Lung (tissue), 11 donors: ENCODE measurements at regions not wholly inside any gene's neighbourhood (a gene's known extent, or its start where the extent isn't known, plus 50 kb on each side); places are given as distances from the start of the nearest gene placed in this dataset.
A peak's percentile ranks its signal among the peaks of the same experiment; 100 is the strongest.

Source experiments
- ATAC-seq: fragments of 200-7000 bp; cut with Tn5 transposase; one replicate; pipeline ENCODE4 v1.9.1; 2020; ENCODE audit warnings: moderate number of reproducible peaks; ENCODE audit not compliant: insufficient read depth, low FRiP score
- DNase-seq, 3 donors: peaks; one replicate each; pipeline ENCODE4 v3.0.0-alpha.2; 2013 to 2017
- H3K27ac ChIP-seq, 2 donors: one replicate each; pipeline ENCODE4 v1.5.1; 2013; ENCODE audit warnings: mild to moderate bottlenecking in 2 of 2, moderate library complexity in 2 of 2, control low read depth in 1 of 2, inconsistent platforms in 1 of 2, low read depth in 1 of 2, low read length in 1 of 2
- H3K27me3 ChIP-seq, 3 donors: one replicate each; pipeline ENCODE4 v1.5.1; 2013; ENCODE audit warnings: low read length in 2 of 3; ENCODE audit not compliant: control insufficient read depth in 3 of 3, insufficient read depth in 3 of 3
- H3K36me3 ChIP-seq, 4 donors: one replicate each; pipeline ENCODE4 v1.5.1; 2013; ENCODE audit warnings: low read length in 4 of 4, mild to moderate bottlenecking in 1 of 4, moderate library complexity in 1 of 4; ENCODE audit not compliant: control insufficient read depth in 4 of 4, insufficient read depth in 4 of 4
- H3K4me1 ChIP-seq, 5 donors: one replicate each; pipeline ENCODE4 v1.5.1; 2013; ENCODE audit warnings: low read length in 5 of 5, mild to moderate bottlenecking in 2 of 5, moderate library complexity in 1 of 5; ENCODE audit not compliant: control insufficient read depth in 5 of 5, insufficient read depth in 5 of 5
- H3K4me3 ChIP-seq: one replicate; pipeline ENCODE4 v1.5.1; 2013; ENCODE audit warnings: mild to moderate bottlenecking, control low read depth, moderate library complexity
- H3K9ac ChIP-seq, 2 donors: one replicate each; pipeline ENCODE4 v1.5.1; 2013; ENCODE audit warnings: low read length in 2 of 2, control low read depth in 1 of 2; ENCODE audit not compliant: insufficient read depth in 1 of 2
- H3K9me3 ChIP-seq, 4 donors: one replicate each; pipeline ENCODE4 v1.5.1; 2013; ENCODE audit warnings: low read length in 3 of 4, mild to moderate bottlenecking in 1 of 4, moderate library complexity in 1 of 4; ENCODE audit not compliant: control insufficient read depth in 4 of 4, insufficient read depth in 3 of 4
- CTCF ChIP-seq: IDR thresholded peaks from 2 replicates; pipeline ENCODE4 v1.5.1; 2012; ENCODE audit warnings: mild to moderate bottlenecking; ENCODE audit errors: control extremely low read depth, extremely low read depth
- WGBS, 2 donors: extraction: QIAGEN DNeasy Blood & Tissue Kit; methylation state at CpG; one replicate each; pipeline ENCODE4 v1.1.7; 2013; 5-methylcytosine and 5-hydroxymethylcytosine counted together
- donor health status: control.
- donor health status: control.
- donor health status: Bipolar disorder and iron deficiency.
- donor health status: healthy.
- donor health status: DM: yes; HTN: yes; CAD: no.

GRCh38 chr7:81211204-81211933 lies 292.5 kb upstream of the SEMA3C start:
- 58 to 60% methylated on average over 6 of the region's 6 CpGs for WGBS, 2 donors
- H3K36me3 ChIP-seq = no peaks in the 10 kb centered on the region
- H3K27me3 ChIP-seq = no peaks in the 10 kb centered on the region
- no peak overlapping the region for H3K4me3 ChIP-seq
- no peak overlapping the region for H3K27ac ChIP-seq
- peaks cover 0 to 2% (median 0%) of the 10 kb centered on the region in 4 donors for H3K9me3 ChIP-seq
- DNase-seq = no peak
- peaks cover 0 to 2% (median 0%) of the 10 kb centered on the region in 5 donors for H3K4me1 ChIP-seq
- no peak overlapping the region for H3K9ac ChIP-seq
- no peak for TF ChIP-seq CTCF
- ATAC-seq = no peak

GRCh38 chr7:81210137-81211064 lies 291.6 kb upstream of the SEMA3C start:
- no peaks in the 10 kb centered on the region for H3K36me3 ChIP-seq
- no peak overlapping the region for H3K4me3 ChIP-seq
- ATAC-seq (no peak), DNase-seq (peak in 1 of 3 donors; percentile 12)
- WGBS, 2 donors = 78 to 83% methylated on average over 2 of the region's 2 CpGs
- H3K27me3 ChIP-seq = no peaks in the 10 kb centered on the region
- H3K9me3 ChIP-seq = peaks cover 0 to 2% (median 0%) of the 10 kb centered on the region in 4 donors
- H3K9ac ChIP-seq = no peak overlapping the region
- H3K4me1 ChIP-seq = peaks cover 0 to 2% (median 0%) of the 10 kb centered on the region in 5 donors
- no peak for TF ChIP-seq CTCF
- H3K27ac ChIP-seq = no peak overlapping the region

- ATAC-seq (no peak), DNase-seq (no peak)
- Histone ChIP-seq H3K4me3 (no peak overlapping the region), H3K4me1 (peaks cover 0 to 2% (median 0%) of the 10 kb centered on the region in 5 donors), H3K27me3 (no peaks in the 10 kb centered on the region), H3K27ac (no peak overlapping the region), H3K36me3 (no peaks in the 10 kb centered on the region), H3K9me3 (peaks cover 0 to 2% (median 0%) of the 10 kb centered on the region in 4 donors), H3K9ac (no peak overlapping the region)
- 84 to 88% methylated on average over 2 of the region's 2 CpGs for WGBS, 2 donors
- no peak for TF ChIP-seq CTCF
Measured at GRCh38 chr7:81209059-81209458, 290.2 kb upstream of the SEMA3C start.
